ENCODE measurements at regions not wholly inside any gene's neighbourhood (a gene's known extent, or its start where the extent isn't known, plus 50 kb on each side); places are given as distances from the start of the nearest gene placed in this dataset.
"Not testable (repeated sequence)": the region's sequence is repeated elsewhere in the genome, so short reads cannot be mapped to it uniquely, and the experiment has no call there.

GRCh38 chr15:30802001-30802400 is 101.7 kb upstream of the FAN1 start:
- H3K27me3 Mint-ChIP-seq; H3K27ac Mint-ChIP-seq; H3K27me3 ChIP-seq (ENCODE audit: control insufficient read depth, insufficient read depth, low read length); H3K4me1 ChIP-seq (ENCODE audit: control insufficient read depth, insufficient read depth, low read length, poor library complexity, severe bottlenecking); H3K9me3 Mint-ChIP-seq; H3K9me3 ChIP-seq (ENCODE audit: control insufficient read depth in 2 of 2, low read length in 2 of 2); H3K27ac ChIP-seq (ENCODE audit: insufficient read depth, low read length, poor library complexity, severe bottlenecking); H3K36me3 ChIP-seq (ENCODE audit: control insufficient read depth, insufficient read depth, low read length); H3K36me3 Mint-ChIP-seq; ATAC-seq (ENCODE audit: low read depth in 2 of 2); H3K4me1 Mint-ChIP-seq; H3K4me3 Mint-ChIP-seq; H3K4me3 ChIP-seq (ENCODE audit: low read depth, low read length); DNase-seq: not testable (repeated sequence)

DNA sequence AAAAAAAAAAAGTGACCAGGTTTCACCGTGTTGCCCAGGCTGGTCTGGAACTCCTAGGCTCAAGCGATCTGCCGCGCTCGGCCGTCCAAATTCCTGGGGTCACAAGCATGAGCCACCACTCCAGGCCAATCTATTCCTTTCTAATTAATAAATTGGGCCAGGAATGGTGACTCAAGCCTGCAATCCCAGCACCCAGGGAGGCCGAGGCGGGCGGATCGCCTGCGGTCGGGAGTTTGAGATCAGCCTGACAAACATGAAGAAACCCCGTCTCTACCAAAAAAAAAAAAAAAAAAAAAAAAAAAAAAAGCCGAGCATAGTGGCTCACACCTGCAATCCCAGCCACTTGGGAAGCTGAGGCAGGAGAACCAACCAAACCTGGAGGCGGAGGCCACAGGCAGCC is 100.0 kb upstream of the FAN1 start:
- not testable (repeated sequence) for H3K36me3 Mint-ChIP-seq; H3K9me3 Mint-ChIP-seq; H3K4me3 ChIP-seq (ENCODE audit: low read depth, low read length); H3K4me1 ChIP-seq (ENCODE audit: control insufficient read depth, insufficient read depth, low read length, poor library complexity, severe bottlenecking); ATAC-seq (ENCODE audit: low read depth in 2 of 2); DNase-seq; H3K27me3 Mint-ChIP-seq; H3K27ac Mint-ChIP-seq; H3K4me1 Mint-ChIP-seq; H3K27me3 ChIP-seq (ENCODE audit: control insufficient read depth, insufficient read depth, low read length); H3K4me3 Mint-ChIP-seq; H3K9me3 ChIP-seq (ENCODE audit: control insufficient read depth in 2 of 2, low read length in 2 of 2); H3K27ac ChIP-seq (ENCODE audit: insufficient read depth, low read length, poor library complexity, severe bottlenecking); H3K36me3 ChIP-seq (ENCODE audit: control insufficient read depth, insufficient read depth, low read length)

- H3K4me3 ChIP-seq (ENCODE audit: low read depth, low read length) = no peak overlapping the region
- H3K36me3 Mint-ChIP-seq = no peaks in the 10 kb centered on the region
- peaks cover 0 to 2% (median 0%) of the 10 kb centered on the region in 7 donors for H3K9me3 Mint-ChIP-seq
- no peak overlapping the region for H3K27ac ChIP-seq (ENCODE audit: insufficient read depth, low read length, poor library complexity, severe bottlenecking)
- H3K27me3 Mint-ChIP-seq = no peaks in the 10 kb centered on the region
- ATAC-seq (ENCODE audit: low read depth in 2 of 2) (no peak), DNase-seq (no peak)
- H3K36me3 ChIP-seq (ENCODE audit: control insufficient read depth, insufficient read depth, low read length) = no peaks in the 10 kb centered on the region
- no peaks in the 10 kb centered on the region for H3K4me1 Mint-ChIP-seq
- no peaks in the 10 kb centered on the region for H3K27me3 ChIP-seq (ENCODE audit: control insufficient read depth, insufficient read depth, low read length)
- H3K27ac Mint-ChIP-seq = no peak overlapping the region
- H3K9me3 ChIP-seq (ENCODE audit: control insufficient read depth in 2 of 2, low read length in 2 of 2) = no peaks in the 10 kb centered on the region
- H3K4me3 Mint-ChIP-seq = no peak overlapping the region
- no peaks in the 10 kb centered on the region for H3K4me1 ChIP-seq (ENCODE audit: control insufficient read depth, insufficient read depth, low read length, poor library complexity, severe bottlenecking)
Measured at GRCh38 chr15:30816430-30816829, 87.3 kb upstream of the FAN1 start.

DNA sequence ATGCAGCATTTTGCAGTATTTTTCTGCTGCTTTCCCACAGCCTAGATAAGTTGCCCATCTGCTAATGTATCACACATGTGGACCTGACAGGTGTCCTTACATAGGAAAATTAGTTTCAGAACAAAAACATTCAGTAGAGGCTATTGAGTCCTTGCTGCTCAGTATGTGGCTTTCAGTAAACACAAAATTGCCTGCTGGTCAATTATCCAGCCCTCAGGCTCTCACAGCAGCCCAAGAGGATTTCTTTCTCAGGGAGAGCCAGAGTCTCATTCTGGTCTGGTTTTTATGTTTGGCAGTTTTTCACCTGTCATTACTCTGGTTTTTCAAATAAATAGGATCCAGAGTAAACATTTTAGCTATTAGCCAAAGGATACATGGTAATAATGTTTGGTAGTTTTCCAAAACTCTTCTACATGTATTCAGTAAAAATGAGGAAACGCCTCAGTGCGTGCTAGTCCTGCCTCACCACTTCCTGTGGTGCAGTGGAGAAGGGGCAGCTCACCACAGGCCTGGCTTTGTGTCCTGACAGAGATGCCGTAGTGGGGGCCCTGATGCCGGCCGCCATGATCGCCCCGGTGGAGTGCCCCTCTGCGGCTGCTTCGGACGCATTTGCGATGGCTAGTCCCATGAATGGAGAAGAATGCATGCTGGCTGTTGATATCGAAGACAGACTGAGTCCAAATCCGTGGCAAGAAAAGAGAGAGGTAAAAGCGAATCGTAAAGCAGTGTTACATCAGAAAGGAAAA is 80.5 kb upstream of the FAN1 start:
- not testable (repeated sequence) for H3K9me3 Mint-ChIP-seq; H3K4me1 ChIP-seq (ENCODE audit: control insufficient read depth, insufficient read depth, low read length, poor library complexity, severe bottlenecking); H3K27me3 Mint-ChIP-seq; H3K27me3 ChIP-seq (ENCODE audit: control insufficient read depth, insufficient read depth, low read length); H3K9me3 ChIP-seq (ENCODE audit: control insufficient read depth in 2 of 2, low read length in 2 of 2); H3K36me3 ChIP-seq (ENCODE audit: control insufficient read depth, insufficient read depth, low read length); H3K36me3 Mint-ChIP-seq
- peak overlapping the region; percentile 19 for H3K27ac ChIP-seq (ENCODE audit: insufficient read depth, low read length, poor library complexity, severe bottlenecking)
- Mint-ChIP-seq H3K4me1 (peaks cover 2 to 36% (median 8%) of the 10 kb centered on the region in 4 donors), H3K4me3 (peak overlapping the region; percentile 91 to 97 (median 94)), H3K27ac (peak overlapping the region; percentile 75 to 90 (median 87))
- H3K4me3 ChIP-seq (ENCODE audit: low read depth, low read length) = peak overlapping the region; percentile 76
- ATAC-seq (ENCODE audit: low read depth in 2 of 2) = peak; percentile 64 to 76
- peak in 2 of 3 donors; percentile 16 to 17 for DNase-seq

DNA sequence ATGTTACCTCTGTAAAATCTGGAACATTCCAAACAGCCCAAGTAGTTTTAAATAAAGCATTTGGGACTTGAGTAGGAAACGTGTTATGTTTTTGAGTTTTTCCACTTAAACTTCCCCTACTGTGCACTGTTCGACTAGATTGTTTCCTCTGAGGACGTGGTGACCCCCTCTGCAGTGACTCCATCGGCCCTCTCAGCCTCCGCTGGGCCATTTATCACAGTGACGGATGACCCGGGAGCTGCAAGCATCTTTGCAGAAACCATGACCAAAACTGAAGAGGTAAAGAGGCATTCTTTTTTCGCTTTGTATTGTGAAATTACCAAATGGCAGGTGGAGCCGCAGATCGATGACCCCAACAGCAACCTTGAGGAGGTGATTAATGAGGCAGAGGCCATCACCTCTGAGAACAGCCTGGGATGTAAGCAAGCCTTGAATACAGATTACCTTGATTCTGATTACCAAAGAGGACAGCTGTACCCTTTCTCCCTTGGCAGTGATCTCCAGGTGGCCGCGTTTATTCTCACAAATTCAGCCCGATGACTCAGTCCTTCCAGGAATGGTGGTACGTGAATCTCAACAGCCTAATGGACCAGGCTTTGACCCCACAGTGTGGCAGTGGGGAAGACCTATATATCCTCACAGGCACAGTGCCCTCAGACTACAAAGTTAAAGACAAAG is 79.1 kb upstream of the FAN1 start:
- H3K27me3 Mint-ChIP-seq = peaks cover 6% of the 10 kb centered on the region
- no peaks in the 10 kb centered on the region for H3K36me3 Mint-ChIP-seq
- no peak for DNase-seq
- Histone ChIP-seq H3K4me1 (ENCODE audit: control insufficient read depth, insufficient read depth, low read length, poor library complexity, severe bottlenecking) (no peaks in the 10 kb centered on the region), H3K36me3 (ENCODE audit: control insufficient read depth, insufficient read depth, low read length) (no peaks in the 10 kb centered on the region), H3K27me3 (ENCODE audit: control insufficient read depth, insufficient read depth, low read length) (no peaks in the 10 kb centered on the region), H3K9me3 (ENCODE audit: control insufficient read depth in 2 of 2, low read length in 2 of 2) (no peaks in the 10 kb centered on the region), H3K4me3 (ENCODE audit: low read depth, low read length) (peak overlapping the region; percentile 41), H3K27ac (ENCODE audit: insufficient read depth, low read length, poor library complexity, severe bottlenecking) (no peak overlapping the region)
- H3K9me3 Mint-ChIP-seq = no peaks in the 10 kb centered on the region
- peak overlapping the region; percentile 44 to 97 (median 82) for H3K4me3 Mint-ChIP-seq
- ATAC-seq (ENCODE audit: low read depth in 2 of 2) = no peak
- peaks cover 2 to 40% (median 10%) of the 10 kb centered on the region in 4 donors for H3K4me1 Mint-ChIP-seq
- H3K27ac Mint-ChIP-seq = no peak overlapping the region

- Mint-ChIP-seq H3K4me3 (no peak overlapping the region), H3K4me1 (peaks cover 7 to 51% (median 17%) of the 10 kb centered on the region in 4 donors), H3K27ac (peak overlapping the region in 1 of 3 donors; percentile 17), H3K27me3 (peaks cover 4% of the 10 kb centered on the region), H3K9me3 (no peaks in the 10 kb centered on the region), H3K36me3 (peaks cover 4% of the 10 kb centered on the region)
- DNase-seq (no peak), ATAC-seq (ENCODE audit: low read depth in 2 of 2) (no peak)
- Histone ChIP-seq H3K27me3 (ENCODE audit: control insufficient read depth, insufficient read depth, low read length) (no peaks in the 10 kb centered on the region), H3K9me3 (ENCODE audit: control insufficient read depth in 2 of 2, low read length in 2 of 2) (no peaks in the 10 kb centered on the region), H3K36me3 (ENCODE audit: control insufficient read depth, insufficient read depth, low read length) (no peaks in the 10 kb centered on the region), H3K27ac (ENCODE audit: insufficient read depth, low read length, poor library complexity, severe bottlenecking) (no peak overlapping the region), H3K4me1 (ENCODE audit: control insufficient read depth, insufficient read depth, low read length, poor library complexity, severe bottlenecking) (no peaks in the 10 kb centered on the region), H3K4me3 (ENCODE audit: low read depth, low read length) (no peak overlapping the region)
Measured at GRCh38 chr15:30827625-30828303, 76.0 kb upstream of the FAN1 start.

GRCh38 chr15:30828304-30828639 is 75.4 kb upstream of the FAN1 start:
- peaks cover 8 to 51% (median 20%) of the 10 kb centered on the region in 4 donors for H3K4me1 Mint-ChIP-seq
- H3K27me3 Mint-ChIP-seq; DNase-seq; H3K36me3 Mint-ChIP-seq; H3K9me3 Mint-ChIP-seq; H3K27ac Mint-ChIP-seq; H3K9me3 ChIP-seq (ENCODE audit: control insufficient read depth in 2 of 2, low read length in 2 of 2); H3K27ac ChIP-seq (ENCODE audit: insufficient read depth, low read length, poor library complexity, severe bottlenecking); H3K36me3 ChIP-seq (ENCODE audit: control insufficient read depth, insufficient read depth, low read length); H3K4me3 Mint-ChIP-seq; H3K27me3 ChIP-seq (ENCODE audit: control insufficient read depth, insufficient read depth, low read length); H3K4me3 ChIP-seq (ENCODE audit: low read depth, low read length); H3K4me1 ChIP-seq (ENCODE audit: control insufficient read depth, insufficient read depth, low read length, poor library complexity, severe bottlenecking): not testable (repeated sequence)
- ATAC-seq (ENCODE audit: low read depth in 2 of 2) = peak in 1 of 2 donors; percentile 56
